CD14-positive monocyte (primary cell): ENCODE measurements at regions not wholly inside any gene's neighbourhood (a gene's known extent, or its start where the extent isn't known, plus 50 kb on each side); places are given as distances from the start of the nearest gene placed in this dataset.

Experiments
- DNase-seq, 3 donors: peaks; one replicate each; pipeline ENCODE4 v3.0.0-alpha.2; 2011 to 2022
- H2AFZ ChIP-seq: 2 replicates; pipeline ENCODE4 v1.6.0; 2012; ENCODE audit warnings: mild to moderate bottlenecking, low read depth, low read length, inconsistent platforms; ENCODE audit not compliant: insufficient read depth, poor library complexity, severe bottlenecking
- H3K27ac ChIP-seq, 2 donors: 1 replicate in 1 of 2; 2 replicates in 1 of 2; pipeline ENCODE4 v1.5.1; 2012 to 2013; ENCODE audit warnings: low read length in 2 of 2, control low read depth in 1 of 2, inconsistent platforms in 1 of 2, low read depth in 1 of 2, mild to moderate bottlenecking in 1 of 2
- H3K27me3 ChIP-seq, 2 donors: one replicate each; pipeline versions ENCODE4 v1.6.0 to v1.6.1; 2011 to 2013; ENCODE audit warnings: low read length in 2 of 2; ENCODE audit not compliant: control insufficient read depth in 2 of 2, insufficient read depth in 2 of 2
- H3K36me3 ChIP-seq, 2 donors: replicated peaks in 1 of 2; 1 replicate in 1 of 2; 2 replicates in 1 of 2; pipeline versions ENCODE4 v1.5.1 to v1.6.1; 2012 to 2013; ENCODE audit warnings: low read length in 2 of 2, control low read depth in 1 of 2, inconsistent platforms in 1 of 2, mild to moderate bottlenecking in 1 of 2; ENCODE audit not compliant: insufficient read depth in 2 of 2, control insufficient read depth in 1 of 2
- H3K4me1 ChIP-seq, 2 donors: 1 replicate in 1 of 2; 2 replicates in 1 of 2; pipeline versions ENCODE4 v1.5.1 to v1.6.1; 2012 to 2013; ENCODE audit warnings: low read length in 2 of 2, control low read depth in 1 of 2, inconsistent platforms in 1 of 2, mild to moderate bottlenecking in 1 of 2, moderate library complexity in 1 of 2; ENCODE audit not compliant: insufficient read depth in 2 of 2, control insufficient read depth in 1 of 2
- H3K4me2 ChIP-seq: replicated peaks from 2 replicates; pipeline ENCODE3; 2012; ENCODE audit warnings: low read length, moderate library complexity, mild to moderate bottlenecking; ENCODE audit not compliant: poor library complexity, severe bottlenecking; ENCODE audit errors: extremely low read depth
- H3K4me3 ChIP-seq, 3 experiments: fragments of 200-600 bp in 1 of 3; sonication (generic) in 1 of 3; replicated peaks in 1 of 3; 1 replicate in 2 of 3; 2 replicates in 1 of 3; pipeline ENCODE4 v1.5.1; 2011 to 2013; ENCODE audit warnings: low read length in 3 of 3, mild to moderate bottlenecking in 3 of 3, control low read depth in 2 of 3, low read depth in 2 of 3, inconsistent platforms in 1 of 3, moderate library complexity in 1 of 3
- H3K79me2 ChIP-seq: 2 replicates; pipeline ENCODE4 v1.6.0; 2012; ENCODE audit warnings: mild to moderate bottlenecking, control low read depth, inconsistent platforms, low read length, moderate library complexity; ENCODE audit not compliant: insufficient read depth
- H3K9ac ChIP-seq: 2 replicates; pipeline ENCODE4 v1.6.0; 2017; ENCODE audit warnings: low read length, mild to moderate bottlenecking; ENCODE audit not compliant: insufficient read depth, poor library complexity, severe bottlenecking
- H3K9me3 ChIP-seq, 2 donors: replicated peaks in 1 of 2; 1 replicate in 1 of 2; 2 replicates in 1 of 2; pipeline versions ENCODE4 v1.5.1 to v1.6.1; 2012 to 2013; ENCODE audit warnings: low read length in 2 of 2, control low read depth in 1 of 2; ENCODE audit not compliant: control insufficient read depth in 1 of 2, insufficient read depth in 1 of 2
- H4K20me1 ChIP-seq: 2 replicates; pipeline ENCODE4 v1.6.0; 2012; ENCODE audit warnings: mild to moderate bottlenecking, low read length, control low read depth, moderate library complexity; ENCODE audit not compliant: insufficient read depth
- H3K27ac Mint-ChIP-seq, 7 donors: one replicate each; pipeline ENCODE4 v1.8.0; 2020; ENCODE audit warnings: mild to moderate bottlenecking in 7 of 7, mixed read lengths in 7 of 7, moderate library complexity in 6 of 7, inconsistent platforms in 2 of 7
- H3K27me3 Mint-ChIP-seq, 3 donors: one replicate each; pipeline ENCODE4 v1.8.0; 2021 to 2022; ENCODE audit warnings: low read depth in 3 of 3, mild to moderate bottlenecking in 3 of 3, mixed read lengths in 3 of 3, moderate library complexity in 3 of 3, inconsistent platforms in 1 of 3
- H3K36me3 Mint-ChIP-seq, 2 donors: one replicate each; pipeline ENCODE4 v1.8.0; 2020; ENCODE audit warnings: mixed read lengths in 2 of 2, inconsistent platforms in 1 of 2, mild to moderate bottlenecking in 1 of 2
- H3K4me1 Mint-ChIP-seq: one replicate; pipeline ENCODE4 v1.8.0; 2020; ENCODE audit warnings: mild to moderate bottlenecking, mixed read lengths
- H3K4me3 Mint-ChIP-seq, 2 donors: one replicate each; pipeline ENCODE4 v1.8.0; 2020; ENCODE audit warnings: mild to moderate bottlenecking in 2 of 2, mixed read lengths in 2 of 2, moderate library complexity in 1 of 2
- H3K9me3 Mint-ChIP-seq, 7 donors: one replicate each; pipeline ENCODE4 v1.8.0; 2020 to 2022; ENCODE audit warnings: mixed read lengths in 7 of 7, mild to moderate bottlenecking in 6 of 7, moderate library complexity in 6 of 7, inconsistent platforms in 2 of 7
- WGBS: methylation state at CpG from one replicate; pipeline ENCODE4 v1.1.5; 2013; ENCODE audit warnings: missing lambda C conversion rate; ENCODE audit not compliant: insufficient coverage; 5-methylcytosine and 5-hydroxymethylcytosine counted together
- intact Hi-C, 2 donors: fragments of 100-400 bp; cut with micrococcal nuclease; formaldehyde crosslinking; loops; one replicate each; pipeline versions ENCODE4 v1.15.0 to v1.15.1; 2023
- TF ChIP-seq, protein P1 (sequence below): fragments of 200-600 bp; IDR thresholded peaks from one replicate; pipeline ENCODE4 v1.8.0; 2022; ENCODE audit warnings: antibody characterized with exemption, mild to moderate bottlenecking

GRCh38 chr2:4556135-4556896 lies 852.9 kb downstream of the DCDC2C start:
- Histone ChIP-seq H3K4me3 (no peak overlapping the region), H3K9ac (no peak overlapping the region), H3K4me2 (no peak overlapping the region), H3K79me2 (no peaks in the 10 kb centered on the region), H3K27me3 (no peaks in the 10 kb centered on the region), H4K20me1 (no peaks in the 10 kb centered on the region), H3K9me3 (peaks cover 18 to 21% of the 10 kb centered on the region in 2 donors), H3K36me3 (no peaks in the 10 kb centered on the region), H3K4me1 (no peaks in the 10 kb centered on the region), H2AFZ (no peak overlapping the region), H3K27ac (no peak overlapping the region)
- TF ChIP-seq, protein P1, sequence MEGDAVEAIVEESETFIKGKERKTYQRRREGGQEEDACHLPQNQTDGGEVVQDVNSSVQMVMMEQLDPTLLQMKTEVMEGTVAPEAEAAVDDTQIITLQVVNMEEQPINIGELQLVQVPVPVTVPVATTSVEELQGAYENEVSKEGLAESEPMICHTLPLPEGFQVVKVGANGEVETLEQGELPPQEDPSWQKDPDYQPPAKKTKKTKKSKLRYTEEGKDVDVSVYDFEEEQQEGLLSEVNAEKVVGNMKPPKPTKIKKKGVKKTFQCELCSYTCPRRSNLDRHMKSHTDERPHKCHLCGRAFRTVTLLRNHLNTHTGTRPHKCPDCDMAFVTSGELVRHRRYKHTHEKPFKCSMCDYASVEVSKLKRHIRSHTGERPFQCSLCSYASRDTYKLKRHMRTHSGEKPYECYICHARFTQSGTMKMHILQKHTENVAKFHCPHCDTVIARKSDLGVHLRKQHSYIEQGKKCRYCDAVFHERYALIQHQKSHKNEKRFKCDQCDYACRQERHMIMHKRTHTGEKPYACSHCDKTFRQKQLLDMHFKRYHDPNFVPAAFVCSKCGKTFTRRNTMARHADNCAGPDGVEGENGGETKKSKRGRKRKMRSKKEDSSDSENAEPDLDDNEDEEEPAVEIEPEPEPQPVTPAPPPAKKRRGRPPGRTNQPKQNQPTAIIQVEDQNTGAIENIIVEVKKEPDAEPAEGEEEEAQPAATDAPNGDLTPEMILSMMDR = no peak
- Mint-ChIP-seq H3K27ac (no peak overlapping the region), H3K27me3 (no peaks in the 10 kb centered on the region), H3K4me1 (no peaks in the 10 kb centered on the region), H3K36me3 (no peaks in the 10 kb centered on the region), H3K9me3 (peaks cover 0 to 10% (median 2%) of the 10 kb centered on the region in 7 donors), H3K4me3 (no peak overlapping the region)
- DNase-seq = no peak
- intact Hi-C loops = no loop called here
- 67% methylated on average over 5 of the region's 9 CpGs for WGBS

- TF ChIP-seq, protein P1 = no peak
- H3K36me3 Mint-ChIP-seq = no peaks in the 10 kb centered on the region
- H3K27ac Mint-ChIP-seq = no peak overlapping the region
- Histone ChIP-seq H3K4me1 (no peaks in the 10 kb centered on the region), H3K9me3 (peaks cover 8 to 9% of the 10 kb centered on the region in 2 donors), H3K27ac (no peak overlapping the region), H3K79me2 (no peaks in the 10 kb centered on the region), H3K9ac (no peak overlapping the region), H2AFZ (no peak overlapping the region), H4K20me1 (no peaks in the 10 kb centered on the region), H3K4me3 (no peak overlapping the region), H3K36me3 (no peaks in the 10 kb centered on the region), H3K27me3 (no peaks in the 10 kb centered on the region), H3K4me2 (no peak overlapping the region)
- no peak overlapping the region for H3K4me3 Mint-ChIP-seq
- no peak for DNase-seq
- H3K27me3 Mint-ChIP-seq = no peaks in the 10 kb centered on the region
- H3K4me1 Mint-ChIP-seq = no peaks in the 10 kb centered on the region
- peaks cover 0 to 8% (median 3%) of the 10 kb centered on the region in 7 donors for H3K9me3 Mint-ChIP-seq
- intact Hi-C loops = no loop called here
Measured at GRCh38 chr2:4561196-4561595, 857.8 kb downstream of the DCDC2C start.
